Body of pancreas (tissue), 4 donors: ENCODE measurements at regions not wholly inside any gene's neighbourhood (a gene's known extent, or its start where the extent isn't known, plus 50 kb on each side); places are given as distances from the start of the nearest gene placed in this dataset.

ENCODE experiments used
- CTCF ChIP-seq, 7 experiments: fragments of 450-650 bp in 4 of 7; fragments of 200-600 bp in 3 of 7; sonication (generic) in 3 of 7; IDR thresholded peaks; one replicate each; pipeline ENCODE4 v1.5.1; 2016 to 2019; ENCODE audit warnings: antibody characterized with exemption in 7 of 7
- POLR2A ChIP-seq, 3 donors: fragments of 450-650 bp; IDR thresholded peaks; one replicate each; pipeline ENCODE4 v1.6.1; 2016; ENCODE audit warnings: antibody characterized with exemption in 3 of 3, mild to moderate bottlenecking in 2 of 3

- TF ChIP-seq CTCF (IDR thresholded peaks at IDR 0.05) = no peak
- TF ChIP-seq POLR2A (IDR thresholded peaks at IDR 0.05) = no peak
Observed at GRCh38 chr18:37660658-37661057, 95.1 kb upstream of the CELF4 start.
